Left renal cortex interstitium (tissue), 4 donors: ENCODE measurements at regions not wholly inside any gene's neighbourhood (a gene's known extent, or its start where the extent isn't known, plus 50 kb on each side); places are given as distances from the start of the nearest gene placed in this dataset.

Experiments used
- DNase-seq, 4 donors: peaks; one replicate each; pipeline ENCODE4 v3.0.0-alpha.2; 2013; ENCODE audit warnings: low read depth in 4 of 4, low spot score in 2 of 4, missing footprints in 1 of 4

GRCh38 chr3:74709951-74710350 lies 95.5 kb upstream of the CNTN3 start:
- no peak for DNase-seq

DNA sequence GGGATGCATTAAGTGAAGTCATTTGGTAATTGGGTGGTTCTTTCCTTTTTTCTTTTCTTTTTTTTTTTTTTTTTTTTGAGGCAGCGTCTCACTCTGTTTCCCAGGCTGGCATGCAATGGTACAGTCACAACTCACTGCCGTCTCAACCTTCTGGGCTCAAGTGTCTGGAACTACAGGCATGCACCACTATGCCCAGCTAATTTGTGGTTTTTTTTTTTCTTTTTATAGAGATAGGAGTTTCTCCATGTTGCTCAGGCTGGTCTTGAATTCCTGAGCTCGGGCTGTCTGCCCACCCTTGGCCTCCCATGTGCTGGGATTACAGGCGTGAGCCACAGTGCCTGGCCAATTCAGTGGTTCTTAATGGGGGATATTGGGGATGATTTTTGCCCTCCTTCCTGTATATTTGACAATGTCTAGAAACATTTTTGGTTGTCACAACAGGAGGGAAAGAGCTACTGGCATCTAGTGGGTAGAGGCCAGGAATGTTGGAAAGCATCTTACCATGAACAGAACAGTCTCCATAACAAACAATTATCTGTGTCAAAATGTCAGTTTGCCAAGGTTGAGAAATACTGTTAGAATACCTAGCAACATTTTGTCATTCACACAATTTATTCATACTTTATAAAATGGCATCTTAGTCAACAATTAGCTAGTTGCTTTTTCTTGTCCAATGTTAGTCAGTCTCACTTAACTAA lies 79.4 kb upstream of the CNTN3 start:
- DNase-seq = no peak

- no peak for DNase-seq
These were observed 78.8 kb upstream of the CNTN3 start for GRCh38 chr3:74693251-74693650.

DNA sequence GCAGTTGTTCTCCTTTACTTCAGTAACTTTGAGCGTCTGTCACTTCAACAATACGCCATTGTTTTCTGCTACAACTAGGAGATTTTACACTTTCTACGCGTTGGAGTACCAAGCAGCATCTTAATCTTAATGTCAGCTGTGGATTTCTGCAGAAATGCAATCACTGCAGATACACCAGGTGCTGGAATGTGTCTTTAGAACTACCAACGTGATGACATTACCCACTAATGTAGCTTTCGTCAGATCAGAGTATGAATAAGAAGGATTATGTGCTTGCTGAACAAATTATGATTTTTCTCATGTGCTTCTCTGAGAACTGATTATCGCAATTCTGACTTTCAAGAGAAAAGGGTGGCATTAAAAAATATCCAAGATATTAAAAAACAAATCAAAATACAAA lies 77.5 kb upstream of the CNTN3 start:
- DNase-seq = no peak

- no peak for DNase-seq
These were observed 58.9 kb upstream of the CNTN3 start for GRCh38 chr3:74673326-74673725.

- no peak for DNase-seq
These were observed 50.1 kb upstream of the CNTN3 start for GRCh38 chr3:74664606-74665005.
